Mesodermal cell (in vitro differentiated cells): ENCODE measurements at regions not wholly inside any gene's neighbourhood (a gene's known extent, or its start where the extent isn't known, plus 50 kb on each side); places are given as distances from the start of the nearest gene placed in this dataset.

Experiments used
- H3K27ac ChIP-seq: 2 replicates; pipeline ENCODE4 v1.7.0; 2013; ENCODE audit warnings: mild to moderate bottlenecking, low read depth, low read length, moderate library complexity; ENCODE audit not compliant: severe bottlenecking
- H3K36me3 ChIP-seq: 2 replicates; pipeline ENCODE4 v1.7.1; 2013; ENCODE audit warnings: mild to moderate bottlenecking, low read length, moderate library complexity; ENCODE audit not compliant: control insufficient read depth, insufficient read depth
- H3K4me1 ChIP-seq: one replicate; pipeline ENCODE4 v1.7.1; 2013; ENCODE audit warnings: mild to moderate bottlenecking, low read length; ENCODE audit not compliant: insufficient read depth, control insufficient read depth, poor library complexity, severe bottlenecking
- H3K4me3 ChIP-seq: 2 replicates; pipeline ENCODE4 v1.7.0; 2013; ENCODE audit warnings: low read length, control low read depth, mild to moderate bottlenecking; ENCODE audit not compliant: insufficient read depth, poor library complexity, severe bottlenecking; ENCODE audit errors: extremely low read depth
- H3K9me3 ChIP-seq: 2 replicates; pipeline ENCODE4 v1.7.1; 2013; ENCODE audit warnings: mild to moderate bottlenecking, low read length, moderate library complexity; ENCODE audit not compliant: control insufficient read depth
- WGBS, 2 experiments: methylation state at CpG; one replicate each; pipeline ENCODE4 v1.1.5; 2013; ENCODE audit warnings: missing lambda C conversion rate in 2 of 2; ENCODE audit not compliant: insufficient coverage in 2 of 2; 5-methylcytosine and 5-hydroxymethylcytosine counted together

DNA sequence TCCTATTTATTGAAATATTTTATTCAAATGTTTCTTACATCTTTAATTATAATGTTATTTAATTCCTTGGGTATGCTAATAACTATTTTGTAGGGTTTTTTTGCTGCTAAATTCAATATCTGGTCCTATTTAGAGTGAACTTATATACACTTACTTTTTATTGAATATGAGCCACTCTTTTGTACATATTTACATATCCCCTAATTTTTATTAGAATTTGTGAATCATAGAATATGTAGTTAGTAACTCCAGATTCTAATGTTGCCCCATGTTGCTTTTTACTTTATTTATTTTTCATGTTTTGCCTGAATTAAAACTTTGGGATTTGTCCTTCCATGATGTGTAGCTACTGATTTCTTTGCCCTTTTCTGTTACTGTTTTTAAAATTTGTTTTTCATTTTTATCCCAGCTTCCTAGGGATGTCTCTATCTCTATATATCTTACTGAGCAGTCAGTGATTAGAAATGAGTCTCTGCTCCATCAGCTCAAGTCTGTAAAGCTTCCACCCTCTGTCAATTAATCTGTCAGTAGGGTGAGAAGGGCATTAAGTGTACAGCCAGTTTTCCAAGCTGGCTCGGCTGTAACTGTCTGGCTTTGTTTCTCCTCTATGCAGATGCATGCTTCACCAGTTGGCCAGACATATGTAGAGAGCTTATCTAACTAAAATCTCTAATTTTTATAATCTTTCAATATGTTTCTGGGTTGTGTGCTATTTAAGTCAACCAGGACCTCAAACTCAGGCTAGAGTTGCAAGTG lies 256.9 kb downstream of the CDH19 start:
- no peaks in the 10 kb centered on the region for H3K4me1 ChIP-seq
- no peaks in the 10 kb centered on the region for H3K9me3 ChIP-seq
- no peaks in the 10 kb centered on the region for H3K36me3 ChIP-seq
- H3K27ac ChIP-seq, result no peak overlapping the region
- H3K4me3 ChIP-seq, result no peak overlapping the region
- no CpG with 5 or more reads among the region's 1 CpG for WGBS, 2 experiments

DNA sequence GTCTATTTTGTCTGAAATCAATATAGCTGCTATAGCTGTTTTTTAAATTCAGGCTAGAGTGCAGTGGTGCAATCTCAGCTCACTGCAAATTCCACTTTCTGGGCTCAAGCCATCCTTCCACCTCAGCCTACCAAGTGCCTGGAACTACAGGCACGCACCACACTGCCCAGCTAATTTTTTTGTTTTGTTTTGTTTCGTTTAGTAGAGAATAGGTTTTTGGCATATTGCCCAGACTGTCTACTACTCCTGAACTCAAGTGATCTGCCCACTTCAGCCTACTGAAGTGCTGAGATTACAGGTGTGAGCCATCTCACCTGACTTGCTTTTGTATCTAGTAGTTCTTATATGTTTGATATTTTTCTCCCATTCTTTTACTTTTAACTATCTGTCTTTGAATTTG lies 259.7 kb downstream of the CDH19 start:
- no peaks in the 10 kb centered on the region for H3K9me3 ChIP-seq
- no CpG with 5 or more reads among the region's 2 CpGs for WGBS, 2 experiments
- no peaks in the 10 kb centered on the region for H3K4me1 ChIP-seq
- no peaks in the 10 kb centered on the region for H3K36me3 ChIP-seq
- no peak overlapping the region for H3K4me3 ChIP-seq
- H3K27ac ChIP-seq, result no peak overlapping the region

DNA sequence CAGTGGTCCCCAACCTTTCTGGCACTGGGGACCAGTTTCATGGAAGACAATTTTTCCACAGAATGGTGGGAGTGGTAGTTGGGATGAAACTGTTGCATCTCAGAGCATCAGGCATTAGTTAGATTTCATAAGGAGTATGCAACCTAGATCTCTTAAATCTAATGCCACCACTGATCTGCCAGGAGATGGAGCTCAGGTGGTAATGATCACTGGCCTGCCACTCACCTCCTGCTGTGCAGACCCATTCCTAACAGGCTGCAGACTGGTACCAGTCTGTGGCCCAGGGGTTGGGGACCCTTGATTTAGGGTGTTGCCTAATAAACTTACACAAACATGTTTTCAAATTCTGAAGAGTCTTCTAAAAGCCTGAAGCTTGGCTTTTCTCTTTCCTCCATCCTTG lies 261.3 kb downstream of the CDH19 start:
- H3K36me3 ChIP-seq, result no peaks in the 10 kb centered on the region
- no peak overlapping the region for H3K4me3 ChIP-seq
- H3K9me3 ChIP-seq, result no peaks in the 10 kb centered on the region
- no peaks in the 10 kb centered on the region for H3K4me1 ChIP-seq
- no peak overlapping the region for H3K27ac ChIP-seq

DNA sequence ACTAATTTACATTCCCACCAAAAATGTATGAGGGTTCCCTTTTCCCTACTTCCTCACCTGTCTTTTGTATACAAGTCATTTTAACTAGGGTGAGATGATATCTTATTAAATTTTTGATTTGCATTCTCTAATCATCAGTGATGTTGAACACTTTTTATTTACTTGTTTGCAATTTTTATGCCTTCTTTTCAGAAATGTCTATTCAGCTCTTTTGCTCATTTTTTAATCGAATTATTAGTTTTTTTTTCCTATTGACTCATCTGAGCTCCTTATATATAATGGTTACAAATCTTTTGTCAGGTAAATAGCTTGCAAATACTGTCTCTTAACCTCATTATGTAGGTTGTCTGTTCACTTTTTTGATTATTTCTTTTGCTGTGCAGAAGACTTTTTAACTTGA lies 269.4 kb downstream of the CDH19 start:
- H3K4me3 ChIP-seq, result no peak overlapping the region
- no peaks in the 10 kb centered on the region for H3K36me3 ChIP-seq
- H3K27ac ChIP-seq, result no peak overlapping the region
- no CpG with 5 or more reads among the region's 1 CpG for WGBS, 2 experiments
- H3K9me3 ChIP-seq, result no peaks in the 10 kb centered on the region
- H3K4me1 ChIP-seq, result no peaks in the 10 kb centered on the region

DNA sequence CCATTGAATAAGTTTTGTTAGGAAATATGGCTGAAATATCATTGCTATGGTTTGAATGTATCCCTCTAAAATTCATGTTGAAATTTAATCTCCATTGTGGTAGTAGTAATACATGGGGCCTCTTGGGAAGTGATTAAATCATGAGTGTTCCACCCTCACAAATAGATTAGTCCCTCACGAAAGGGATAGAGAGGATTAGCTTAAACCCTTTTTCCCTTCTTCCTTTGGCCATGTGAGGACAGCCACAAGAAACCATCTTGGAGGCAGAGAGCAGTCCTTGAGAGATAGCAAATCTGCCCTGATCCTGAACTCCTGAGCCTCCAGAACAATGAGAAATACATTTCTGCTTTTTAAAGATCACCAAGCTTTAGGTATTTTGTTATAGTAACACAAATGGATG lies 274.2 kb downstream of the CDH19 start:
- no peak overlapping the region for H3K4me3 ChIP-seq
- H3K36me3 ChIP-seq, result no peaks in the 10 kb centered on the region
- H3K4me1 ChIP-seq, result no peaks in the 10 kb centered on the region
- H3K27ac ChIP-seq, result no peak overlapping the region
- 100% methylated on average over 1 of the region's 1 CpG; no CpG with 5 or more reads in 1 of the 2 experiments for WGBS, 2 experiments
- H3K9me3 ChIP-seq, result no peaks in the 10 kb centered on the region

DNA sequence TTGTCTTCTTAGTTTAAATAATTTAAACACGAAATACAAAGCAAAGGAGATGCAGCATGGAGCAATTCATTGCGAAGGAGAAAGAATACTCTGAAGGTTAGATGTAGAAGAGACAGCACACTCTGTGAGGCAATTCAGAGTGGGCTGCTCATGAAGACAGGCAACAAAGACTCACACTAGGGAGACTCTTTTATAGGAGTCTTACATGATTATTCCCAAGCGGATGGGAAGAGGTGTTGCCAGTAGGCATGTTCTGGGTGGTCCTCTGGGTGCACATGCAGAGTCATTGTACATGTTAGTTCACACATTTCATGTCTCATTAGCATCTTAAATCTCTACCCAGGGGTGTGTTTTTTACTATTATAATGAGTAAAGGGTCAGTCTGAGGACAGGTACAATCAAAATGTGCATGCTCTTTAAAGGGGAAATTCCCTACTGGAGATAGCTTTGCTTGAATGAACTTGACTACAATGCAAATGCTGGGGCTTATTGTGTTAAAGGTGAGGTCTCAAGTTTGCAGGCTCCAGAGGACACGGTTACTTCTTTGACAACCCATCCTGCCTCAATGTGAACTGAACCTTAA lies 275.5 kb downstream of the CDH19 start:
- no peaks in the 10 kb centered on the region for H3K4me1 ChIP-seq
- WGBS, 2 experiments, result 86% methylated on average over 4 of the region's 4 CpGs; no CpG with 5 or more reads in 1 of the 2 experiments
- H3K4me3 ChIP-seq, result no peak overlapping the region
- no peaks in the 10 kb centered on the region for H3K9me3 ChIP-seq
- H3K27ac ChIP-seq, result no peak overlapping the region
- H3K36me3 ChIP-seq, result no peaks in the 10 kb centered on the region

DNA sequence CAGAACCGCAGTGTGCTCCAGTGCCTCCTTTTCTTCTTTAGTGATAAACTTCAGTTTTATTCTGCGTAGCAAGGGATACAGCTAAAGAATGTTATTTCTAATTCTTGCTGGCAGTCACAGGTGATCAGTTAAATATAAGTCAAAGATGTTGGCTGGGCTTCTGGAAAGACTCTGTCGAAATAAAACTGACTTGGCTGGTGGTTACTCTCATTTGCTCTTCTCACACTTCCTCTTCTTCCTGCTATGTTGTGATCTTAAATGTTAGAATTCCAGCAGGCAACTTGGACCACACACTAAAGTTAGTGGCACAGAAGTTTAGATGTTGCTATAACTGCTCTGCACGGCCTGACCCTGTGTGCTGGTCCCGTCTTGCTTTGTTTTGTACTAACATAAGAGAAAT lies 278.6 kb downstream of the CDH19 start:
- Histone ChIP-seq H3K4me3 (no peak overlapping the region), H3K27ac (no peak overlapping the region), H3K9me3 (no peaks in the 10 kb centered on the region), H3K4me1 (no peaks in the 10 kb centered on the region), H3K36me3 (no peaks in the 10 kb centered on the region)
- 100% methylated on average over 1 of the region's 5 CpGs for WGBS, 2 experiments

DNA sequence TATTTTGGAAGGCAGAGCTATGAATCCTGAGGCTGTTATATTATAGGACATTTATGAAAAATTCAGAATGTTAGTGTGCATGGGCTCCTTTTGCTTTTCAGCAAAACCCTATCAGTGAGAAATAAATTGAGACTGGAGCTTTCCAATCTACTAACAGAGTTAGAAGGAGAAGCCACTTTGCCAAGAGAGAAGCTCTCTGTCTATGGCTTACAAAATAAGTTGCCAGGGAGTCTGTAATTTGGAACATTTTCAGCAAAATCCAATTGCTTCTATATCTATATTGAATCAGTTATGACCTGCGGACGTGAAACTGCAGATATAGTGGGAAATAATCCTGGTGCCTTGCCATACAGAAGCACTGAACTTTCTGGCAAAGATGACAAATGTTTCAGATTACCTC lies 279.3 kb downstream of the CDH19 start:
- no peaks in the 10 kb centered on the region for H3K36me3 ChIP-seq
- WGBS, 2 experiments, result 81 to 91% methylated on average over 2 of the region's 2 CpGs
- H3K27ac ChIP-seq, result no peak overlapping the region
- no peak overlapping the region for H3K4me3 ChIP-seq
- H3K9me3 ChIP-seq, result no peaks in the 10 kb centered on the region
- no peaks in the 10 kb centered on the region for H3K4me1 ChIP-seq

DNA sequence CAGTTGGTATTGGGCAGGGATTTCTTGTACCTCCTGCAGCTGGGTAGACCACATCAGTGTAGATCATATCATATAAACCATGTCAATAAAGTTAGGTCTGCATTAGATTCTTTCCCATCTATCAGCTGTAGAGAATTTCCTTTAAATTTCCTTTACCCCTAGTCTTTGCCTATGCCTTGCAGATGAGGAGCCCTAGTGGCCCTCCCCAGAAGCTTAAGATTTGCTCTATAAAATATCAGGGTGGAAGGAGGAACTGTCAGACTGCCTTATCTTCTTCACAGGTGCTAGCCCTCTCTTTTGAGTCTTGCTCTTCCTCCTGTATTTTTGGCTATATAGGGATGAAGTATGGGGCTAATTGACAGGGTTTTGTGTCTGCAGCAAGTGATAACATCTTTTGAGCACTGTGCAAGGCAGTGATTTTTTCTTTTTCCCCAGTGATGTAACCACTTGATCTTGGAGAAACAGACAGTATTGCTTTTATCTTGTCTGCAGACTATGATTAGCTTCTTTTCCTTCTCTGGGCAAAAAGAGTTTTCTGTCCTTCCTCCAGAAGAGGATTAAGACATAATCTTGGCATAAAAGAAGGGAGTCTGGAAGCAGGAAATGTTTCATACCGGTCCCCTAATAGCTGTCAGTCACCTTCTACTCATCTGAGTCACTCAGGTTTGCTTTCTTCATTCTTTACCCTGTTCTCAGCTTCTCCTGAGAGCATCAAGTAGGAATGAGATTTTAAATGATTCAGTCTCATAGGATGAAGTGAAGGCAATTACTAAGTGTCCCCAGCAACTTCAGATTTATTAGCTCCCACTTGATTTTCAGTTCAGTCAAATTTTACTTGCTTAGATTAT lies 286.4 kb downstream of the CDH19 start:
- no peaks in the 10 kb centered on the region for H3K9me3 ChIP-seq
- H3K4me1 ChIP-seq, result peaks cover 13% of the 10 kb centered on the region
- WGBS, 2 experiments, result no CpG with 5 or more reads among the region's 1 CpG
- no peak overlapping the region for H3K4me3 ChIP-seq
- H3K36me3 ChIP-seq, result no peaks in the 10 kb centered on the region
- H3K27ac ChIP-seq, result peak overlapping the region; percentile 89

DNA sequence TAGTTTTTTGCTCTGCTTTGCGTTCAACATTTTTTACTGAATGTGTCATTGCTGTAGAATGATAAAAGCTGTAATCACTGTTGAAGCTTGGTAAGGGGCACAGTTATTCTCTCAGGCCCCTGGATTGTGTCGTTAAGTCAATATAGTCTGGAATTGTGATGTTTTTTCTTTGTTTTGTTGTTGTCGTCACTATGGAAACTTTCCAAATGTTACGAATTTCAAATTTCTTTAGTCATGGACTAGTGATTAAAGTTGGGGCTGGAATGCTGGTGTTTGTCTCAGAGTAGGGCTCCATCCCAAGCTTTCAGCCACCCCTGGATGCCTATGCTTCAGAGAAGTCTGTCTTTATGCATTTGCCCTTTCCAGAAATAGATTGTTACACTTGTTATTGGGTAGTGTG lies 287.2 kb downstream of the CDH19 start:
- peak overlapping the region; percentile 89 for H3K27ac ChIP-seq
- 79 to 88% methylated on average over 3 to 4 of the region's 4 CpGs for WGBS, 2 experiments
- H3K9me3 ChIP-seq, result no peaks in the 10 kb centered on the region
- no peak overlapping the region for H3K4me3 ChIP-seq
- H3K36me3 ChIP-seq, result no peaks in the 10 kb centered on the region
- H3K4me1 ChIP-seq, result peaks cover 13% of the 10 kb centered on the region

DNA sequence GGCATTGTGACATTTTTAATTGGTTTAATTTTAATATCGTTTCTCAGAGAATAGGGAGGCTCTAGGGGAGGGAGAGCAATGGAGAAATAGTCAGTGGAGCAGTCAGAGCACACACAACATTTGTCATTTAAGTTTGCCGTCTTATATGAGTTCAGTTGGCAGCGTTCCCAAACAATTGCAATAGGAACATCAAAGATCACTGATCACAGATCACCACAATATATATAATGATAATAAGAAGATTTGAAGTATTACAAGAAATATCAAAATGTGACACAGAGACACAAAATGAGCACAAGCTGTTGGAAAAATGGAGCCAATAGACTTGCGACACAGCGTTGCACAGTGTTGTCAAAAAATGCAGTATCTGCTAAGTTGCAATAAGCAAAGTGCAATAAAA lies 303.7 kb downstream of the CDH19 start:
- Histone ChIP-seq H3K27ac (no peak overlapping the region), H3K4me3 (no peak overlapping the region), H3K4me1 (no peaks in the 10 kb centered on the region), H3K36me3 (no peaks in the 10 kb centered on the region), H3K9me3 (no peaks in the 10 kb centered on the region)
- WGBS, 2 experiments, result 89 to 95% methylated on average over 2 to 3 of the region's 5 CpGs
